GM18517 (cell line): ENCODE measurements at regions not wholly inside any gene's neighbourhood (a gene's known extent, or its start where the extent isn't known, plus 50 kb on each side); places are given as distances from the start of the nearest gene placed in this dataset.
"Not testable (repeated sequence)": the region's sequence is repeated elsewhere in the genome, so short reads cannot be mapped to it uniquely, and the experiment has no call there.

ENCODE experiments used
- ATAC-seq: cut with Tn5 transposase; IDR thresholded peaks from one replicate; pipeline ENCODE4 v1.9.1; 2021; ENCODE audit warnings: mild to moderate bottlenecking, moderate library complexity; ENCODE audit not compliant: unreplicated experiment

DNA sequence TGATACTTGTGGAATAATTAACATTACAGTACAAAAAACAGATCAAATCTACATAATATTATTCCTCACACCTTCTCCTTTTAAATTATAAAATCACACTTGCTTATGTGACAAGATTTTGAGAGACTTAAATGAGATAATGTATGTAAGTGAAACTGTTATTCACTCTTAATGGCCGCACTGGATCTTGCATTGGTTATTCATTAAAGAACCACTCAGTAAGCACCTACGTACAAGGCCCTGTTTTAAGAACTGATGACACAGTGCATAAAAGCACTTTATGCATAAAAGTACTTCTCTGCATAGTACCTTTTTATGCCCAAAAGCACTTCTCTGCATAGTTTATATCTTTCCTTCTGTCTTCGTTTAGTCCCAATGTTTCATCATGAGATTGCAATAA is 172.1 kb downstream of the GOLGA6L6 start:
- no peak for ATAC-seq

DNA sequence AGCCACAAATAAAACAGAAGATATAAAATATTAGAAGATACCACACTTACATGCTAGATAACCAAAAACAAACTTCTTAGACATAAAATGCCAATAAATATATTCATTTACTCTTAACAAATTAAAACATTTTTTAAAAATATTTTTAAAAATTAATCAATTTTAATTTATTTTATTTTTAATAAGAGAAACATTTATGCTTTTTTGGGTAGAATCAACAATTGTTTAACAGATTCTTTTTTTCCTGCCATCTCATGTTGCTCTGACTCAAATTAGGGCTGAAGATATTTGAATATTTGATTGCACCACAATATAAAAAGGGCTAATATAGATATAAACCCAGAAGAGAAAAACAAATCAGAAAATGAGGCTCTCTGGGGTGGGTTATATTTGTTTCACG is 172.6 kb downstream of the GOLGA6L6 start:
- ATAC-seq, result no peak

DNA sequence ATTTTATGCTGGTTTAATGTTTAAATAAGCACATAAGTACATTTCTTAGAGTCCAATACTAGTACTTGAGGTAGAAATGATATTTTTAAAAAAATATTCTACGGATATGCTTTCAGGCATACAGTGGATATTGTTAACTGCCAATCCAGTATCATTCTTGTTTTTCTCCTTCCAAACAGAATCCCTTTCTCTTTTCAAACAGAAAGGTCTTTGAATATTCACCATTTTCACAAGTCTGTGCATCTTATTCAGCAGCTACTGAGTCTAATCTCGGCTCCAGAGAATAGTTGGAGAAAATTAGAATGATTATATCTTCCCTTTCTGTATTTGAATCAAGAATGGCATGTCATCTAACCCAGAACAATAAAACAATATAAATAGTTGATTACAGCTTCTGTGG is 174.5 kb downstream of the GOLGA6L6 start:
- no peak for ATAC-seq

- not testable (repeated sequence) for ATAC-seq
Observed at GRCh38 chr15:20363591-20363990, 178.0 kb downstream of the GOLGA6L6 start.

- no peak for ATAC-seq
Observed at GRCh38 chr15:20361091-20361490, 180.5 kb downstream of the GOLGA6L6 start.

DNA sequence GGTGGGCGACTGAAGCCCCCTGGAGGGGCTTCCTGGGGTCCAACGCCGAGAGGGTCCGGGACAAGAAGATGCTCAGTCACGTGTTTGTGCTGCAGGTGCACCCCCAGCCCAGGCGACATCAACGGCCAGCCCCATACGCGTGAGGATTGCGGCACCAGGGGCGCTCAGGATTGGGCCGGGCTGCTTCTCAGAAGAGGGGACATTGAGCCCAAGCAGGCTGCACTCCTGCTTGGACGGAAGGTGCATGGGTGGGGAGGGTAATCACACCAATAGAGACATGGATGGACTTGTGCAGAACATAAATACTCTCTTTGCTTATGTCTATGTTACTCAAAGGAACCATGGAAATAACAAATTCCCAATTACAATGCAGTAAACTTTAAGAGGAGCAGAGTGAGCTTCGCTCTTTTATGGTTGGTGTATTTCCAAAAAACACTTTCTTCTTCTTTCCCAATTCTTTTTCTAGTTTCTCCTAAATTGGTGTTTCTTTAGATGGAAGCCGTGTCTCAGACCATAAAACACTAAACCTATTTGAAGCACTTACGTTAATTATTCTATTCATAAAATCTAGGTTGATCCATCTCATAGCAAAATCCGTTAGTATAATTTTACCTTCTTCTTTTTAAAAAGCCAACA is 182.7 kb downstream of the GOLGA6L6 start:
- ATAC-seq, result no peak

DNA sequence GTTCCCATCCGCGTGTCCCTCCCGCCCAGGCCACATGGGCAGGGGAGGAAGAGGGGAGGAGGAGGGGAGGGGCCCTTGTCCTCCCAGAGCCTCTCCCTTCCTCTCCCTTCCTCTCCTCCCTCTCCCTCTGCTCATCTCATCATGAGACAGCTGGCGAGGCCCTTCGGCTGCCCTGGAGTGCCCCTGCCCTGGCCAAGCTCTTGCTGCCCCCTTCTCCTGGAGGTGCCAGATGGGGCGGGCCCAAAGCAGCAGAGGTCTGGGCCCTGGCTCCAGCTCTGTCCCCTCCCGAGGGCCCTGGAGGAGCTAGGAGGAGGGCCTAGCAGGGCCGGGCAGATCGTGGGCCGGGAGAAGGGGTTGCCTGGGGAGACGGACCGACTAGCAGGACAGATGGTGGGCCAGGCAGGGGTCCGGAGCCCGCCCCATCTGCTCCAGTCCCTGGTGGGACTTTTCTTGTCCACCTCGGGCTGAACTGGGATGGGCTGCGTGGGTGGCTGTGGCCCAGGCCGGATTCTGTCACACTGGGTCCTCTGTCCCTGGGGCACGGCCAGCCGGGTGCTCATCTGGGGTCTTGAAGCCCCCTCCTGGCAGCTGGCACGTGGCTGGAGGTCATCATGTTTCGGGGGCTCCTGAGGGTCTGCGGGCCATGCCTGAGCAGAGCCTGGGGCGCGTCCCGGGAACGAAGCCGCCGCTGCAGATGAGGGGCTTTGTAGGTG is 183.4 kb downstream of the GOLGA6L6 start:
- ATAC-seq, result no peak

DNA sequence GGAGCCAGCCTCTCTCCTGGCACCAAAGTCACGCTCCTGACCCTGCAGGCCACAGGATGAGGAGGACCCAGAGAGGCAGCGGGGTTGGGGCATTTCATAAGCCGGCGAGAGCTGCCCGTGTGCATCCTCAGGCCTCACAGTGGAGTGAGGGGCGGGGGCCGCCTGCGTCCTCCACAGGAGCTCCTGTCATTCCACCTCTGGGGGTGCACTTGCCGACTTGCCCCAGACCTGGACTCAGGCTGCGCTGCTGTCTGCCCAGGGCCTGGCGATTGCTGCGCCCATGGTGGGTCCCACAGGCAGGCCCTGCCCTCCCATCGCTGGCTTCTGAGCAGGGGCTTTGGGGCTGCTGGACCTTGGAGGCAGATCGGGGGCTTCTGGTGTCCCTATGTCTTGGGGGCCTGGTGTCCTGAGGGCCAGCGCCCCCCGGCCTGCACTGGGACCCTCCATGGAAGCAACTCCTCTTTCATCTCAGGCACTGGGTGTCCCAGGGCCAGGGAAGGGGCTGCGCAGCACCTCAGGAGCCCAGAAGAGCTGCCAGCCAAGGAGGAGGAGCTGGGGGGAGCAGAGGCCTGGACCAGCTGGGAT is 184.0 kb downstream of the GOLGA6L6 start:
- ATAC-seq, result no peak

GRCh38 chr15:20356911-20357480 is 184.6 kb downstream of the GOLGA6L6 start:
- ATAC-seq, result no peak

DNA sequence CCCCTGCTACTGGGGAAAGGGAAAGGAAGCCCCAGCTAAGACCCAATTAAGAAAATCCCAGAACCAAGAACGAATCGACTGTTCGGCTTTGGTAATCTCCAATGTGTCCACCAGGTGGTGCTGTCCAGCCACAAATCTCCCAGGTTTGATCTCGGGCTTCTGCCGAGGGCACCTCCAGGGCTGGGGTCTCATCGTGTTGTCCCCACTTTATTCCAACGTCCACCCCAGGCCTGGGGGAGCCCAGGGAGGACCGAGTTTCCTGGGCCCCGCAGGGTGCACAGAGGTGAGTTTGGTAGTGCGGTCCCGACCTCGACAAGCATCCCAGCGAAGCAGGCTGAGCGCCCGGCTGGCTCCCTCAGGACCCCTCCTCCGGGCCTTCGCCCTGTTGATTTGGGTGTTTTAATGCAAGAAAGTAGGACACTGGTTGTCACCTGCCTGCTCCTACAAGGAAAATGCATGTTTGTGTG is 185.1 kb downstream of the GOLGA6L6 start:
- peak; percentile 67 for ATAC-seq

- no peak for ATAC-seq
Observed at GRCh38 chr15:20355256-20355868, 186.2 kb downstream of the GOLGA6L6 start.

- not testable (repeated sequence) for ATAC-seq
Observed at GRCh38 chr15:20354884-20355223, 186.7 kb downstream of the GOLGA6L6 start.

DNA sequence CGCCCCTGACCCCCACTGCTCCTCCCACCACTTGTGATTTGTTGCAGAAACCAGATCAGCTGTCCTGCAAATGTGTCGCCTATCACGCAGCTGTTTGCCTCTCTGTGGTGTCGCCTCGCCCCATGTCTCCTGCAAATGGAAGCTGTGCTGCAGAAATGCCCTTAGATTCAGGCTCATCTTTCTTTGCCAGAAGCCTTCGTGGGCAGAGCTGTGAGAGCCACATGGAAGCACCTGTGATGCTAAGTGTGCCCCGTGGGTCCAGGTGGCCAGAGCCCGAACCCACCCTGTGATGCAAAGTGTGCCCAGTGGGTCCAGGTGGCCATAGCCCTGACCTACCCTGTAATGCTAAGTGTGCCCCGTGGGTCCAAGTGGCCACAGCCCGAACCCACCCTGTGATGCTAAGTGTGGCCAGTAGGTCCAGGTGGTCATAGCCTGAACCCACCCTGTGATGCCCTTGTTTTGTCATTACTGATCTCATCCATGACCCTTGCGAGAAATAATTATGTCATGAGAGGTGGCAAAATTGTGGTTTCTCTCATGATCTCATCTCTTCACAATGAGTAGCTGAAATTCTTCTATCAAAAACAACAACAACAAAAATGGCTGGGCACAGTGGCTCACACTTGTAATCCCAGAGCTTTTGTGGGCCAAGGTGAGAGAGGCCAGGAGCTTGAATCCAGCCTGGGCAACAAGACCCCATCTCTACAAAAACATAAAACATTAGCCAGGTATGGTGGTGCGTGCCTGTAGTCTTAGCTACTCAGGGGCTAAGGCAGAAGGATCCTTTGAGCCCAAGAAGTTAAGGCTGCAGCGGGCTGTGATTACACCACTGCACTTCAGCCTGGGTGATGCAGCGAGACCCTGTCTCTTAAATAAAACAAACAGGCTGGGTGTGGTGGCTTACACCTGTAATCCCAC is 187.4 kb downstream of the GOLGA6L6 start:
- no peak for ATAC-seq

DNA sequence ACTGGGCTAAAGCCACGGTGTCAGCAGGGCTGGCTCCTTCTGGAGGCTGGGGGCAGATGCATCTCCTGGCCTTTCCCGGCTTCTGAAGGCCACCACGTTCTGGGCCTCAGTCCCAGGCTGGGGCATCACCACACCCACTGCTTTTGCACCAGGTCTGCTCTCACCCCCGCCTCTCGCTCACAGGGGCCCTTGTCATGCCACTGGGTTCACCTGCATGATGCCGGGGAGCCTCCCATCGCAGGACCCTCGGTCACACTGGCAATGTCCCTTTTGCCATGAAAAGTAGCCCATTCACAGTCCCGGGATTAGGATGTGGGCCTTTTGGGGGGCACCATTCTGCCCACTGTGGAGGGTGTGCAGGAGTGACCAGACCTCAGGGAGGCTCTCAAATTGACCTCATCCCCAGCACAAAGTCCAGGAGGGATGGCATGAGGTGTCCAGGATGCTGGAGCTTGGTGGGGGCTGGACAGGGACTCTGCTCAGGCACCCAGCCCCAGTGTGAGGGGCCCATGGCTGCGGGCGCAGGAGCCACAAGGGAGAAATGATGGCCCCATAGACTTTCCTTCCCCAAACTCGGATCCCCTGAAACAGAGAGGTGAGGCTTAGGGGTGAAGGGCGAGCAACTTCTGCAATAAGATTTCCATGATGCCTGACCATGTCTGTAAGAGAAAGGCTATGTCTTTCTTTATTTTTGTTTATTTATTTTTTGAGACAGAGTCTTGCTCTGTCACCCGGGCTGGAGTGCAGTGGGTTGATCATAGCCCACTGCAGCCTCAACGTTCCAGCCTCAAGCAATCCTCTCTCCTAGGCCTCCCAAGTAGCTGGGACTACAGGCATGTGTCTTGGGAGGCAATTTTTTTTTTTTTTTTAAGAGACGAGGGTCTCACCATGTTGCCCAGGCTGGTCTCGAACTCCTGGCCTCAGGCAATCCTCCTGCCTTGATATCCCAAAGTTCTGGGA is 189.1 kb downstream of the GOLGA6L6 start:
- ATAC-seq, result no peak

DNA sequence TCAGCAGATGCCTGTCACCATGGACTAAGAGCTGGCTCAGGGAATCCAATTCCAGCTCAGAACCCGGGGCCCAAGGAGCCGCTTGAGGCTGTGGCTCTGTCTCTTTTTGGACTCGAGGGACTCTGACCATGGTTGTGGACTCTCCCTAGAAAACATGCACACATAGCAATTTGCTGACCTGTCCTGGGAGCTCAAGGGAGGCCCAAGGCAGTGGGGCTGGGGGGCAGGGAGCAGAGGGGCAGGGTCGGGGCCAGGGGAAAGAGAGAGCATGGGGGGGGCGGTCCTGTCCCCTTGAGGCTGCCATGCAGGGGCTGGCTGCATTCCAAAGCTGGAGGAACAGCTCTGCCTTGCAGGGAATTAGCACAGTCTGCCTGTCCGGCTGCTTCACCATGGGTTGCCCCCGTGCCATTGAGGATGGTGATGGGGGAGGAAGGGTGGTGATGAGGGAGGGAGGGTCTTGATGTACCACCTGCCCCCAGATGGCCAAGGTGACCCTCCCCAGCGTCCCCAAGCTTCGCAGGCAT is 190.1 kb downstream of the GOLGA6L6 start:
- no peak for ATAC-seq

DNA sequence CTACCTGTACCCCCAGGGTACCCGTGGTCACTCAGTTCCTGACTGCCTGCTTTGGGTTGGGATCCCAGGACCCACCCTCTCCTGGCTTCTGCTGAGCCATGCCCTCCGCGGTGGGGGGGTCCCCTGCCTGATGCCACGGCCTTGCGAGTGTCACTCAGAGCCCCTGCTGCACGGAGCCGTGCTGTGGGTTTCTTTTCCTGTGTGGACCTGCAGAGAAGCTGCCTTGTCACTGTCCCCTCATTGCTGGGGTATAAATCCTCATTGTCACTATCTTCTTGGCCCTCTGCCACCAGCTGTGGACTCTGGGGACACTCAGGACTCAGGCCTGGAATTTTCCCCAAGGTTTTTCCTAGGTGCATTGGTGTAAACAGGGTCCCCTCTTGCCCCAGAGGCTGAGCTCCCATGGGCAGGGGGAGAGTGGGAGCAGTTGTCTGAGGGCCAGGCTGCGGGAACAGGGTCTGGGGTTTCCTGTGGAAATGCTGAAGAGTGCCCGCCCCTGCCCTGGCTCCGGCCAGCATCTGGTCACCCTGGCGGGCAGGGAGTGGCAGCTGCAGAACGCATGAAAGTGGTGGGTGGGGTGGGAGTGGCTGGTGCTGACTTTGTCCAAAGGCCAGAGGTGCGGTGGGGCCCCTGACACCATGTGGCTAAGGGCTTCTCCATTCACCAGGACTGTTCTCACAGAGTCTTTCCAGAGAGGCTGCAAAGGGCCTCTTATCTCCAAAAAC is 191.7 kb downstream of the GOLGA6L6 start:
- no peak for ATAC-seq

DNA sequence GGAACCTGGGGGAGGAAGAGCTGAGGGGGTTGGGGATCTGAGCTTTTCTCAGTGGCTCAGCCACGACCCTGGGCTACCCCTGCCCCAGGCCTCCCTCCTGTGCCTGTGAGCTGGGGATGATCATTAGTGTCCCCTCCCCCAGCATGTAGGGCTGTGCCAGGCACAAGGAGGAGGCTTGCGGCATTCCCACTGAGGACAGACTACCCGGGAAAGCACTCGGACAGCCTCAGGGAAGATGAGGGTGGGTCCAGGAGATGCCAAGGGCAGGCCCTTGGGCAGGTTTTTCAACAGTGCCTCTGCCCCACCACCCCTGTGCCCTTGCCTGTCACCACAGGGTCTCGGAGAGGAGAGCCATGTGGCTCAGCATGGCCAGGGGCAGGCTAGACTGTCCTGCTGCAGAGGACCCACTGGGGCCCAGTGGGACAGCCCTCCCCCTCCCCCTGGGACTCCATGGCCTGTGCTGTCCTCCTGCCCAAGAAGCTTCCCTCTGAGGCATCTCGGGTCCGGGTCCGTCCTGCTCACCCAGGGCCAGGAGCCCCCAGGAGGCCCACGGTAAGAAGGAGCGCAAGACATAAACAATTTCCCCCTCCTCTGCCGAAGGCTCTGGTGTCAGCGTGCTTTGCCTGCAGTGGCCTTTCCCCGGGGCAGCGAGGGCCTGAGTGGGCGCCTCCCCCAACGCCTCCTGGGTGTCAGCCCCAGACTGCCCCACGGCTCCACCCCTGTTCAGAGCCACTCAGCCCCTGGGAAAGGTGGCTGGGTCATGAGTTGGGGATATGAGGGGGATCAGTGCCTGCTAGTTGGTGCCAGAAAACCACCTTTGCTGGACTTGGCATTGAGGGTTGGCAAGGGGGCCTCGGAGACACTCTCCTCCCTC is 192.5 kb downstream of the GOLGA6L6 start:
- ATAC-seq, result no peak
